ENCODE measurements at regions not wholly inside any gene's neighbourhood (a gene's known extent, or its start where the extent isn't known, plus 50 kb on each side); places are given as distances from the start of the nearest gene placed in this dataset.
"Not testable (repeated sequence)": the region's sequence is repeated elsewhere in the genome, so short reads cannot be mapped to it uniquely, and the experiment has no call there.

- TF ChIP-seq CTCF, POLR2A (IDR thresholded peaks at IDR 0.05): not testable (repeated sequence)
Measured at GRCh38 chr11:67826028-67826950, 151.9 kb upstream of the ALDH3B2 start.

All from right lobe of liver (tissue), 4 donors.